Sigmoid colon (tissue), 6 donors: ENCODE measurements at regions not wholly inside any gene's neighbourhood (a gene's known extent, or its start where the extent isn't known, plus 50 kb on each side); places are given as distances from the start of the nearest gene placed in this dataset.

ENCODE experiments used
- DNase-seq: peaks from one replicate; pipeline ENCODE4 v3.0.0-alpha.2; 2019
- H3K27ac ChIP-seq, 4 donors: fragments of 200-600 bp; sonication (generic); one replicate each; pipeline ENCODE4 v1.5.1; 2016 to 2019; ENCODE audit warnings: mild to moderate bottlenecking in 1 of 4
- H3K27me3 ChIP-seq, 3 donors: fragments of 200-600 bp; sonication (generic); one replicate each; pipeline ENCODE4 v1.5.1; 2019; ENCODE audit warnings: mild to moderate bottlenecking in 1 of 3
- H3K36me3 ChIP-seq, 4 donors: fragments of 200-600 bp; sonication (generic); one replicate each; pipeline ENCODE4 v1.5.1; 2016 to 2019
- H3K4me1 ChIP-seq, 4 donors: fragments of 200-600 bp; sonication (generic); one replicate each; pipeline ENCODE4 v1.5.1; 2017 to 2019
- H3K4me3 ChIP-seq, 4 donors: fragments of 200-600 bp; sonication (generic); one replicate each; pipeline ENCODE4 v1.5.1; 2017 to 2019; ENCODE audit warnings: mild to moderate bottlenecking in 2 of 4, moderate library complexity in 1 of 4
- H3K9me3 ChIP-seq, 4 donors: fragments of 200-600 bp in 3 of 4; sonication (generic) in 3 of 4; one replicate each; pipeline versions ENCODE4 v1.5.1 to v1.6.1; 2013 to 2019
- EP300 ChIP-seq, 4 donors: sonication (generic); formaldehyde crosslinking; IDR thresholded peaks; one replicate each; pipeline ENCODE4 v1.6.1; 2017; ENCODE audit warnings: antibody characterized with exemption in 4 of 4
- POLR2A ChIP-seq, 2 donors: fragments of 450-650 bp; IDR thresholded peaks; one replicate each; pipeline ENCODE4 v1.6.1; 2016; ENCODE audit warnings: antibody characterized with exemption in 2 of 2, mild to moderate bottlenecking in 2 of 2, moderate library complexity in 2 of 2
- POLR2AphosphoS5 ChIP-seq, 4 donors: sonication (generic); formaldehyde crosslinking; IDR thresholded peaks; one replicate each; pipeline ENCODE4 v1.6.1; 2017; ENCODE audit warnings: antibody characterized with exemption in 4 of 4
- WGBS, 2 donors: extraction: QIAGEN DNeasy Blood & Tissue Kit; methylation state at CpG; one replicate each; pipeline ENCODE4 v1.1.7; 2013; 5-methylcytosine and 5-hydroxymethylcytosine counted together
- intact Hi-C: fragments of 100-400 bp; cut with DNase I; formaldehyde crosslinking; loops from one replicate; pipeline ENCODE4 v1.15.1; 2023
- TF ChIP-seq, protein P1 (sequence below), 4 experiments: fragments of 450-650 bp in 3 of 4; fragments of 200-600 bp in 1 of 4; IDR thresholded peaks; one replicate each; pipeline ENCODE4 v1.5.1; 2016 to 2019; ENCODE audit warnings: antibody characterized with exemption in 4 of 4, mild to moderate bottlenecking in 3 of 4, moderate library complexity in 2 of 4
- donor health status: healthy with polysubstance abuse.
- donor health status: healthy.

DNA sequence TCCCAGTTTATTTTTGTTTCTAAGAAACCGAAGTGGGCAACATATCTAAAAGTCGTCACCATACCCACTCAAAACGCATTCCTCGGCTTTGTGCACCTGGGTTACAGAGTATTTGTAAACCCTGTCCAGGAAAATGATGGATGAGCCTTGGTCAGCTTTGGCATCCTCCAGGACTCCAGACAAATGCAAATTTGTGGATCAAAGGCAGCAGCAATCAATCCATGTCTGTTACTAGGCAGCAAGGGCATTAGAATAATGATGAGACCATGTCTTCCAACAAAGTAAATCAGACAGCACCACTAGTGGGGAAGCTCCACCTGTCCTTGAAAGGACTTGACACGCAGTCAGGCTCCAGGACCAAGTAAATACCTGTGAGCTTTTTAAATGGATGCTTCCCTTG lies 672.6 kb upstream of the GYPC start:
- Histone ChIP-seq H3K27ac (no peak overlapping the region), H3K4me3 (no peak overlapping the region), H3K27me3 (no peaks in the 10 kb centered on the region), H3K4me1 (no peaks in the 10 kb centered on the region), H3K9me3 (no peaks in the 10 kb centered on the region), H3K36me3 (no peaks in the 10 kb centered on the region)
- no peak for DNase-seq
- TF ChIP-seq POLR2A (IDR thresholded peaks at IDR 0.05) (no peak), POLR2AphosphoS5 (IDR thresholded peaks at IDR 0.05) (no peak), EP300 (IDR thresholded peaks at IDR 0.05) (no peak)
- TF ChIP-seq, protein P1, sequence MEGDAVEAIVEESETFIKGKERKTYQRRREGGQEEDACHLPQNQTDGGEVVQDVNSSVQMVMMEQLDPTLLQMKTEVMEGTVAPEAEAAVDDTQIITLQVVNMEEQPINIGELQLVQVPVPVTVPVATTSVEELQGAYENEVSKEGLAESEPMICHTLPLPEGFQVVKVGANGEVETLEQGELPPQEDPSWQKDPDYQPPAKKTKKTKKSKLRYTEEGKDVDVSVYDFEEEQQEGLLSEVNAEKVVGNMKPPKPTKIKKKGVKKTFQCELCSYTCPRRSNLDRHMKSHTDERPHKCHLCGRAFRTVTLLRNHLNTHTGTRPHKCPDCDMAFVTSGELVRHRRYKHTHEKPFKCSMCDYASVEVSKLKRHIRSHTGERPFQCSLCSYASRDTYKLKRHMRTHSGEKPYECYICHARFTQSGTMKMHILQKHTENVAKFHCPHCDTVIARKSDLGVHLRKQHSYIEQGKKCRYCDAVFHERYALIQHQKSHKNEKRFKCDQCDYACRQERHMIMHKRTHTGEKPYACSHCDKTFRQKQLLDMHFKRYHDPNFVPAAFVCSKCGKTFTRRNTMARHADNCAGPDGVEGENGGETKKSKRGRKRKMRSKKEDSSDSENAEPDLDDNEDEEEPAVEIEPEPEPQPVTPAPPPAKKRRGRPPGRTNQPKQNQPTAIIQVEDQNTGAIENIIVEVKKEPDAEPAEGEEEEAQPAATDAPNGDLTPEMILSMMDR (IDR thresholded peaks at IDR 0.05), result no peak
- intact Hi-C loops, result no loop called here
- WGBS, 2 donors, result 34 to 52% methylated on average over 5 of the region's 5 CpGs

DNA sequence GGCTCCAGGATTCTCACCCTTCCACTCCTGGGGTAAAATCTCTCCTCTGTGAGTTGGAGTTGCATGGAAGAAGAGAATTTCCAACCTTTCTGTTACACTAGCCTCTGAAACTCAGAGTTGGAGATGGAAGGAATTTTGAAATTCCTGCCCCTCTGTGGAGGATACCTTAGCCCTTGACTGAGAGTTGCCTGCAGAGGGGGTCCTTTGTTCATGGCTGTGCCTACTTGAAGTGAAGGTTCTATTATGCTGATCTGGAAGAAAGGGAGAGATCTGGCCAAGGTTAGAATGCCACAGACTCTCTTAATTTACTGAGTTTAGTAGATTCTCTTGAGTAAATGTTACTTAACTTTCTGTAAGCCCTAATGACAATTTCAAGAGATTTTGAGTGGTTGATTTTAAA lies 626.6 kb upstream of the GYPC start:
- no peak for TF ChIP-seq EP300 (IDR thresholded peaks at IDR 0.05)
- TF ChIP-seq, protein P1 (IDR thresholded peaks at IDR 0.05), result no peak
- Histone ChIP-seq H3K9me3 (no peaks in the 10 kb centered on the region), H3K36me3 (no peaks in the 10 kb centered on the region), H3K4me1 (no peaks in the 10 kb centered on the region), H3K27me3 (no peaks in the 10 kb centered on the region), H3K27ac (no peak overlapping the region), H3K4me3 (no peak overlapping the region)
- intact Hi-C loops, result no loop called here
- no peak for DNase-seq

DNA sequence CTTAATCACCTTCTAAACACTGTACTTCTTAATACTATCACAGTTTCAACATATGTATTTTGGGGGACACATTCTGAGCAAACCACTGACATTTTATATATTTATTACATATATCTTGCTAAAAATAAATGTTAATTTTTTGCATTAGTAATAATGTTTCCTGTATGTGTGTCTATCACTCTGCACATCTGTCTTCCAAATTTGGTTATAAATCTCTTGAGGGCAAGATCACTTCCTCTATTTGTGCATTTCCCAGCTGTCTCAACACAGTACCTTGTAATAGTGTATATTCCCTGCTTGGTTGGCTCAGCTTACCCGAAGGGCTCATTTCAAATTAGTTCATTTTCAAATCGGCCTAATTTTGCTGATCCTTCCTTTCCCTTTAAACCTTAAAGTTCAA lies 617.1 kb upstream of the GYPC start:
- Histone ChIP-seq H3K27me3 (no peaks in the 10 kb centered on the region), H3K9me3 (no peaks in the 10 kb centered on the region), H3K4me1 (no peaks in the 10 kb centered on the region), H3K36me3 (no peaks in the 10 kb centered on the region), H3K4me3 (no peak overlapping the region), H3K27ac (no peak overlapping the region)
- DNase-seq, result no peak
- TF ChIP-seq EP300 (IDR thresholded peaks at IDR 0.05) (no peak), POLR2A (IDR thresholded peaks at IDR 0.05) (no peak), POLR2AphosphoS5 (IDR thresholded peaks at IDR 0.05) (no peak)
- TF ChIP-seq, protein P1 (IDR thresholded peaks at IDR 0.05), result no peak
- intact Hi-C loops, result no loop called here
- 39 to 75% methylated on average over 2 of the region's 2 CpGs for WGBS, 2 donors

DNA sequence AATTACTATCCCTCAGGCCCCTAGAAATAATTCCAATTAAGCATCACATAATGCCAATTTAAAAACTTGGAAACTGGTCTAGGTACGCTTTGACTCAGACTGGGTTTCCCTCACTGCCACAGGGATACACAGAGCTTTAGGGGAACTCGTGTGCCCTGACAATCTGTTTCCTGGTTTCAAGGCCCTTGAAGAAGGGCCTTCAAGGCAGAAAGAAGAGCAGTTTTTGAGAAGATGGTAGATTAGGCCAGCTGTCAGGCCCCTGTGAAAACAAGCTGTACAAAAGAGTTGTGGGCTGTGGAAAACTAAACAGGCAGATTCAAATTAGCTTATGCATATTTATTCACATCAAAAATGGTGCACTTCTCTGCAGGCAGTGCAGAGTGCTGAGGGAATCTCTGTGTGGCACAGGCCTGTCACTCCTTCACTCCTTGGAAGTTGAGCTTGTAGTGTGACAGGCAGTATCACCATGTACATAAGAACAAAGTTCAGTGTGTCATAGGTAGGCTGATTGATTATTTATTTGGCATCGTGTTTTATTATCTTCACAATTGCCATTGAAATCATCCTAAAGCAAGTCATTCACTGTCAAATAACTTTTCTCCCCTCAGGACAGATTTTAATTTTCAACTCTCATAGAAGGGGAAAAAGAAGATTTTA lies 614.4 kb upstream of the GYPC start:
- DNase-seq, result no peak
- 41 to 59% methylated on average over 3 of the region's 3 CpGs for WGBS, 2 donors
- no peaks in the 10 kb centered on the region for H3K36me3 ChIP-seq
- H3K27ac ChIP-seq, result no peak overlapping the region
- no peaks in the 10 kb centered on the region for H3K4me1 ChIP-seq
- intact Hi-C loops, result no loop called here
- no peak overlapping the region for H3K4me3 ChIP-seq
- TF ChIP-seq, protein P1 (IDR thresholded peaks at IDR 0.05), result no peak
- TF ChIP-seq POLR2AphosphoS5 (IDR thresholded peaks at IDR 0.05), result no peak
- TF ChIP-seq EP300 (IDR thresholded peaks at IDR 0.05), result no peak
- TF ChIP-seq POLR2A (IDR thresholded peaks at IDR 0.05), result no peak
- no peaks in the 10 kb centered on the region for H3K27me3 ChIP-seq
- no peaks in the 10 kb centered on the region for H3K9me3 ChIP-seq

DNA sequence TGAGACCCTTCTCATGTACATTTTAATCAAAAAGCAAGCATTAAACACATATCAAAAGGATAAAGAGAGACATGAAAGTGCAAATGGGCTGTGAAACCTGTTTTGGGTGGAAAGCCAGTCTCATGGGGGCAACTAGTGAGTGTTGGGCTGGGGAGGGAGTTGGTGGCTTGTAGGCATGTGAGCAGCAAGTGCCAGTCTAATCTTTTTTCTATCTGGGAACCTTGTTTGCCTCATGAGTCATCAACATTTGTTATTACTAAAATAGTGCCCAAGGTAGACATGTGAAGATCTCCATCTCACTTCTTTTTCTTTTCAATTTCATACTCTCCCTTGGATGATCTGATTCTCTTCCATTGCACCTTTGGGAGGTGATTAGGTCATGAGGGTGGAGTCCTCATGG lies 613.9 kb upstream of the GYPC start:
- DNase-seq, result no peak
- TF ChIP-seq POLR2AphosphoS5 (IDR thresholded peaks at IDR 0.05) (no peak), POLR2A (IDR thresholded peaks at IDR 0.05) (no peak), EP300 (IDR thresholded peaks at IDR 0.05) (no peak)
- TF ChIP-seq, protein P1 (IDR thresholded peaks at IDR 0.05), result no peak

More for the DNA sequence above, 613.9 kb upstream of the GYPC start:
- Histone ChIP-seq H3K36me3 (no peaks in the 10 kb centered on the region), H3K4me3 (no peak overlapping the region), H3K27me3 (no peaks in the 10 kb centered on the region), H3K4me1 (no peaks in the 10 kb centered on the region), H3K27ac (no peak overlapping the region), H3K9me3 (no peaks in the 10 kb centered on the region)
- intact Hi-C loops, result no loop called here
